Cardiac fibroblast (primary cell): ENCODE measurements at regions not wholly inside any gene's neighbourhood (a gene's known extent, or its start where the extent isn't known, plus 50 kb on each side); places are given as distances from the start of the nearest gene placed in this dataset.
A peak's percentile ranks its signal among the peaks of the same experiment; 100 is the strongest.
"Not testable (repeated sequence)": the region's sequence is repeated elsewhere in the genome, so short reads cannot be mapped to it uniquely, and the experiment has no call there.

Source experiments
- DNase-seq, 2 donors: peaks; one replicate each; pipeline versions ENCODE4 v3.0.0 to v3.0.0-alpha.2; 2010; ENCODE audit warnings: low read depth in 2 of 2
- H3K4me3 ChIP-seq, 2 donors: replicated peaks in 1 of 2; 1 replicate in 1 of 2; 2 replicates in 1 of 2; pipeline ENCODE4 v1.5.1; 2011; ENCODE audit warnings: low read depth in 2 of 2, low read length in 2 of 2, mild to moderate bottlenecking in 2 of 2, moderate library complexity in 1 of 2
- TF ChIP-seq, protein P1 (sequence below): IDR thresholded peaks from one replicate; pipeline ENCODE4 v1.5.1; 2011; ENCODE audit warnings: low read depth, mild to moderate bottlenecking, low read length, inconsistent platforms

- no peak for DNase-seq
- TF ChIP-seq, protein P1, sequence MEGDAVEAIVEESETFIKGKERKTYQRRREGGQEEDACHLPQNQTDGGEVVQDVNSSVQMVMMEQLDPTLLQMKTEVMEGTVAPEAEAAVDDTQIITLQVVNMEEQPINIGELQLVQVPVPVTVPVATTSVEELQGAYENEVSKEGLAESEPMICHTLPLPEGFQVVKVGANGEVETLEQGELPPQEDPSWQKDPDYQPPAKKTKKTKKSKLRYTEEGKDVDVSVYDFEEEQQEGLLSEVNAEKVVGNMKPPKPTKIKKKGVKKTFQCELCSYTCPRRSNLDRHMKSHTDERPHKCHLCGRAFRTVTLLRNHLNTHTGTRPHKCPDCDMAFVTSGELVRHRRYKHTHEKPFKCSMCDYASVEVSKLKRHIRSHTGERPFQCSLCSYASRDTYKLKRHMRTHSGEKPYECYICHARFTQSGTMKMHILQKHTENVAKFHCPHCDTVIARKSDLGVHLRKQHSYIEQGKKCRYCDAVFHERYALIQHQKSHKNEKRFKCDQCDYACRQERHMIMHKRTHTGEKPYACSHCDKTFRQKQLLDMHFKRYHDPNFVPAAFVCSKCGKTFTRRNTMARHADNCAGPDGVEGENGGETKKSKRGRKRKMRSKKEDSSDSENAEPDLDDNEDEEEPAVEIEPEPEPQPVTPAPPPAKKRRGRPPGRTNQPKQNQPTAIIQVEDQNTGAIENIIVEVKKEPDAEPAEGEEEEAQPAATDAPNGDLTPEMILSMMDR: no peak
- no peak overlapping the region for H3K4me3 ChIP-seq
Measured at GRCh38 chr6:48512390-48512789, 401.4 kb upstream of the PTCHD4 start.

GRCh38 chr6:48511378-48511777, 400.4 kb upstream of the PTCHD4 start:
- no peak overlapping the region for H3K4me3 ChIP-seq
- TF ChIP-seq, protein P1: no peak
- no peak for DNase-seq

GRCh38 chr6:48505621-48506020, 394.6 kb upstream of the PTCHD4 start:
- DNase-seq: no peak
- no peak overlapping the region for H3K4me3 ChIP-seq
- TF ChIP-seq, protein P1: no peak

- not testable (repeated sequence) for DNase-seq, H3K4me3 ChIP-seq
Measured at GRCh38 chr6:48493432-48493831, 382.4 kb upstream of the PTCHD4 start.

GRCh38 chr6:48490658-48491057, 379.7 kb upstream of the PTCHD4 start:
- DNase-seq: peak in 1 of 2 donors; percentile 4
- no peak overlapping the region for H3K4me3 ChIP-seq
- TF ChIP-seq, protein P1: no peak

- TF ChIP-seq, protein P1: no peak
- no peak for DNase-seq
- H3K4me3 ChIP-seq: no peak overlapping the region
Measured at GRCh38 chr6:48486876-48487275, 375.9 kb upstream of the PTCHD4 start.

DNA sequence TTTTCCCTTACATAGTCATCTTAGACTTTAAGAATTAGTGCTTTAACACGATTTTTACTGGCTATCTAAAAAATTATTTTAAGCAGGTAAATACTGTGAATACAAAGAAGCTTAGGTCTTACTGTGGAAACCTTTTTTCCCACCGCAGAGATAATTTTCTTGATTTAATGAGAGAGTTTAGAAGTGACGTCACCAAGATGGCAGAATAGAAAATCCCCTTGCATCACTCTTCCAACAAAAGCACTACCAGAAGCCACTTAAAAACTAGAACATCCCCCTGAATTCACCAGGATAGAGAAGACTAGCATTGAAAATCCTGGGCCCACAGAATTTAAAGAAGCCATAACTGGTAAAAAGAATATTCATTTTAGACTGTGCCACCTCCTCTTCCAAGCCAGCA, 375.4 kb upstream of the PTCHD4 start:
- TF ChIP-seq, protein P1: no peak
- DNase-seq: no peak
- H3K4me3 ChIP-seq: no peak overlapping the region
